SK-N-SH treated with all-trans-retinoic acid at 6 μM for 48 hours (cell line): ENCODE measurements at regions not wholly inside any gene's neighbourhood (a gene's known extent, or its start where the extent isn't known, plus 50 kb on each side); places are given as distances from the start of the nearest gene placed in this dataset.

Source experiments
- ATAC-seq: fragments of 200-7000 bp; cut with Tn5 transposase; 3 replicates; pipeline ENCODE4 v1.9.1; 2020; ENCODE audit warnings: mild to moderate bottlenecking, moderate library complexity
- ARNTL ChIP-seq: fragments of 450-650 bp; formaldehyde crosslinking; IDR thresholded peaks from 2 replicates; pipeline ENCODE4 v1.5.0; 2020; ENCODE audit warnings: low read depth, mild to moderate bottlenecking, moderate library complexity, borderline replicate concordance
- CSDC2 ChIP-seq: fragments of 250-450 bp; sonication (Bioruptor Pico); IDR thresholded peaks from 2 replicates; pipeline ENCODE4 v1.5.0; 2020; ENCODE audit warnings: mild to moderate bottlenecking, moderate library complexity
- ESRRG ChIP-seq: fragments of 250-450 bp; sonication (Bioruptor Pico); IDR thresholded peaks from 2 replicates; pipeline ENCODE4 v1.6.1; 2021; ENCODE audit warnings: mild to moderate bottlenecking
- GLIS3 ChIP-seq: fragments of 250-450 bp; sonication (Bioruptor Pico); IDR thresholded peaks from 2 replicates; pipeline ENCODE4 v1.5.0; 2020; ENCODE audit warnings: mild to moderate bottlenecking, moderate library complexity
- OSR1 ChIP-seq: fragments of 250-450 bp; sonication (Bioruptor Pico); IDR thresholded peaks from 2 replicates; pipeline ENCODE4 v1.8.0; 2022; ENCODE audit warnings: moderate library complexity, mild to moderate bottlenecking, inconsistent platforms
- PPARA ChIP-seq: fragments of 250-450 bp; sonication (Bioruptor Pico); IDR thresholded peaks from 2 replicates; pipeline ENCODE4 v1.5.0; 2020; ENCODE audit warnings: mild to moderate bottlenecking, borderline replicate concordance
- RARB ChIP-seq: fragments of 250-450 bp; sonication (Bioruptor Pico); IDR thresholded peaks from 2 replicates; pipeline ENCODE4 v1.8.0; 2021; ENCODE audit warnings: mild to moderate bottlenecking, moderate library complexity
- TCF4 ChIP-seq: fragments of 250-450 bp; sonication (Bioruptor Pico); IDR thresholded peaks from 2 replicates; pipeline ENCODE4 v1.8.0; 2021; ENCODE audit warnings: mild to moderate bottlenecking, moderate library complexity, borderline replicate concordance
- TOX ChIP-seq: fragments of 250-450 bp; sonication (Bioruptor Pico); IDR thresholded peaks from 2 replicates; pipeline ENCODE4 v1.8.0; 2021; ENCODE audit warnings: mild to moderate bottlenecking, moderate library complexity, borderline replicate concordance
- ZC3H10 ChIP-seq: fragments of 250-450 bp; sonication (Bioruptor Pico); IDR thresholded peaks from 2 replicates; pipeline ENCODE4 v1.5.1; 2021; ENCODE audit warnings: mild to moderate bottlenecking, moderate library complexity
- ZFP3 ChIP-seq: fragments of 250-450 bp; sonication (Bioruptor Pico); IDR thresholded peaks from 2 replicates; pipeline ENCODE4 v1.5.0; 2020; ENCODE audit warnings: mild to moderate bottlenecking, moderate library complexity
- ZFP30 ChIP-seq: fragments of 450-650 bp; formaldehyde crosslinking; IDR thresholded peaks from 2 replicates; pipeline ENCODE4 v1.5.0; 2022; ENCODE audit warnings: mild to moderate bottlenecking, moderate library complexity
- ZNF565 ChIP-seq: fragments of 450-650 bp; formaldehyde crosslinking; conservative IDR thresholded peaks from 2 replicates; pipeline ENCODE4 v1.5.0; 2020; ENCODE audit warnings: low read depth, mild to moderate bottlenecking, moderate library complexity
- ZNF70 ChIP-seq: fragments of 450-650 bp; formaldehyde crosslinking; IDR thresholded peaks from 2 replicates; pipeline ENCODE4 v1.5.0; 2020; ENCODE audit warnings: mild to moderate bottlenecking, moderate library complexity
- ZNF8 ChIP-seq: fragments of 450-650 bp; formaldehyde crosslinking; IDR thresholded peaks from 2 replicates; pipeline ENCODE4 v1.5.0; 2020; ENCODE audit warnings: mild to moderate bottlenecking, moderate library complexity
- TF ChIP-seq, protein P1 (sequence below): fragments of 250-450 bp; sonication (Bioruptor Pico); IDR thresholded peaks from 2 replicates; pipeline ENCODE4 v1.5.0; 2020; ENCODE audit warnings: mild to moderate bottlenecking, moderate library complexity
- TF ChIP-seq, protein P2 (sequence below): fragments of 250-450 bp; sonication (Bioruptor Pico); IDR thresholded peaks from 2 replicates; pipeline ENCODE4 v1.8.0; 2021; ENCODE audit warnings: low read depth, mild to moderate bottlenecking, moderate library complexity, borderline replicate concordance
- TF ChIP-seq, protein P3 (sequence below): fragments of 250-450 bp; sonication (Bioruptor Pico); IDR thresholded peaks from 2 replicates; pipeline ENCODE4 v1.8.0; 2020; ENCODE audit warnings: mild to moderate bottlenecking, moderate library complexity, borderline replicate concordance
- TF ChIP-seq, protein P4 (sequence below): fragments of 250-450 bp; sonication (Bioruptor Pico); IDR thresholded peaks from 2 replicates; pipeline ENCODE4 v1.5.1; 2021; ENCODE audit warnings: mild to moderate bottlenecking, moderate library complexity

DNA sequence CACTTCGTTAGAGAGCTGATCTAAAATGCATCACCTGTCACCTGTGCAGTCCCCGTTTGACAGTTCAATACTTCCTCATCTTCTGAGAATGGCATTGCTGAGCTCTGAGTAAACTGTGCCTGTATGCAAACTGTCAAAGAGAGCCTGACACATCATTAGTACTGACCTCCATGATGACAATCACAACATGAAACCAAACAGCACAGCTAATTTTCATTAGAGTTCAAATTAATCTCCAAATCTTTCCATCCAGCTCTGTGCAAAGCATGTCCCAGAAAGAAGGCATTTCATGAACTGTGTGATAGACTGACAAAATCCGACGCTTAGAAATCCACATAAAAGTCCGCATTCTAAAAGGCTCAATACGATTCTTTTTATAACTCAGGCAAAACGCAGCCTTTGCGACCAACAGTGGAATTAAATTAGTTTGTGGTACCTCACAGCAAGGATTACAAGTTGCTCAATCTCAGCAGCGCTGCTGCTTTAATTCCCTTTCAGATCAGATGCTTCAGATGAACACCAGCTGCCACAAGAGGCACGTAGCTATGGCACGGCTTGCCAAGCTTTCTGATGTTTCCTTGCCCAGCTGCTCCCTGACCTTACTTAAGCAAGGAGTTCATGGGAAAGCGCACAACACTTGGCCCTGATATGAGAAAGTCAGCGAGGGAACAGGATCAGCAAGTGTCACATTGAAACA, 765.5 kb upstream of the PRMT6 start (continued):
- TF ChIP-seq, protein P1, sequence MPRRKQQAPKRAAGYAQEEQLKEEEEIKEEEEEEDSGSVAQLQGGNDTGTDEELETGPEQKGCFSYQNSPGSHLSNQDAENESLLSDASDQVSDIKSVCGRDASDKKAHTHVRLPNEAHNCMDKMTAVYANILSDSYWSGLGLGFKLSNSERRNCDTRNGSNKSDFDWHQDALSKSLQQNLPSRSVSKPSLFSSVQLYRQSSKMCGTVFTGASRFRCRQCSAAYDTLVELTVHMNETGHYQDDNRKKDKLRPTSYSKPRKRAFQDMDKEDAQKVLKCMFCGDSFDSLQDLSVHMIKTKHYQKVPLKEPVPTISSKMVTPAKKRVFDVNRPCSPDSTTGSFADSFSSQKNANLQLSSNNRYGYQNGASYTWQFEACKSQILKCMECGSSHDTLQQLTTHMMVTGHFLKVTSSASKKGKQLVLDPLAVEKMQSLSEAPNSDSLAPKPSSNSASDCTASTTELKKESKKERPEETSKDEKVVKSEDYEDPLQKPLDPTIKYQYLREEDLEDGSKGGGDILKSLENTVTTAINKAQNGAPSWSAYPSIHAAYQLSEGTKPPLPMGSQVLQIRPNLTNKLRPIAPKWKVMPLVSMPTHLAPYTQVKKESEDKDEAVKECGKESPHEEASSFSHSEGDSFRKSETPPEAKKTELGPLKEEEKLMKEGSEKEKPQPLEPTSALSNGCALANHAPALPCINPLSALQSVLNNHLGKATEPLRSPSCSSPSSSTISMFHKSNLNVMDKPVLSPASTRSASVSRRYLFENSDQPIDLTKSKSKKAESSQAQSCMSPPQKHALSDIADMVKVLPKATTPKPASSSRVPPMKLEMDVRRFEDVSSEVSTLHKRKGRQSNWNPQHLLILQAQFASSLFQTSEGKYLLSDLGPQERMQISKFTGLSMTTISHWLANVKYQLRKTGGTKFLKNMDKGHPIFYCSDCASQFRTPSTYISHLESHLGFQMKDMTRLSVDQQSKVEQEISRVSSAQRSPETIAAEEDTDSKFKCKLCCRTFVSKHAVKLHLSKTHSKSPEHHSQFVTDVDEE (CRISPR knock-in tag) = no peak
- TF ChIP-seq ZFP3 (CRISPR knock-in tag) = no peak
- no peak for TF ChIP-seq OSR1 (CRISPR knock-in tag)
- no peak for TF ChIP-seq ZFP30
- no peak for TF ChIP-seq GLIS3 (CRISPR knock-in tag)
- TF ChIP-seq, protein P2, sequence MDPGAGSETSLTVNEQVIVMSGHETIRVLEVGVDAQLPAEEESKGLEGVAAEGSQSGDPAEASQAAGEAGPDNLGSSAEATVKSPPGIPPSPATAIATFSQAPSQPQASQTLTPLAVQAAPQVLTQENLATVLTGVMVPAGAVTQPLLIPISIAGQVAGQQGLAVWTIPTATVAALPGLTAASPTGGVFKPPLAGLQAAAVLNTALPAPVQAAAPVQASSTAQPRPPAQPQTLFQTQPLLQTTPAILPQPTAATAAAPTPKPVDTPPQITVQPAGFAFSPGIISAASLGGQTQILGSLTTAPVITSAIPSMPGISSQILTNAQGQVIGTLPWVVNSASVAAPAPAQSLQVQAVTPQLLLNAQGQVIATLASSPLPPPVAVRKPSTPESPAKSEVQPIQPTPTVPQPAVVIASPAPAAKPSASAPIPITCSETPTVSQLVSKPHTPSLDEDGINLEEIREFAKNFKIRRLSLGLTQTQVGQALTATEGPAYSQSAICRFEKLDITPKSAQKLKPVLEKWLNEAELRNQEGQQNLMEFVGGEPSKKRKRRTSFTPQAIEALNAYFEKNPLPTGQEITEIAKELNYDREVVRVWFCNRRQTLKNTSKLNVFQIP (CRISPR knock-in tag) = no peak
- TF ChIP-seq CSDC2 (CRISPR knock-in tag) = no peak
- TF ChIP-seq ZC3H10 (CRISPR knock-in tag) = no peak
- no peak for TF ChIP-seq TOX (CRISPR knock-in tag)
- TF ChIP-seq ZNF8 (CRISPR knock-in tag) = no peak
- TF ChIP-seq TCF4 = no peak

DNA sequence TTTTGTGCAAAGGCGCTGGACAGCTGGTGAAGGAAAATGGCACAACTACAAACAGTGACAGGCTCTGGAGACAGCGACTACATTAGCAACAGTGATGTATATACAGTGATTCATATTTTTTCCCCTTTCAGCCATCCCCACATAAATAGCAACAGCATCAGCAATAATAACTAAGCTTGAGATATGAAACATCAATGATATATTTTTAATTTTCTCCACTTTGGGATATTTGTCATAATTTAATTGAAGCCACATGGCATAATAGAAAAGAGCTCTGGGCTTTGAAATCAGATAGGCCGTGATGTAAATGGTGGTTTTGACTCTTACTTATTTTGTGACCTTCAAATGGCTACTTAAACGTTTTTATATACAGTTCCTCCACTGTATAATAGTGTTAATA, 764.3 kb upstream of the PRMT6 start:
- ATAC-seq = no peak
- TF ChIP-seq ZFP30 = no peak
- TF ChIP-seq CSDC2 (CRISPR knock-in tag) = no peak
- TF ChIP-seq TCF4 = peak; percentile 62

DNA sequence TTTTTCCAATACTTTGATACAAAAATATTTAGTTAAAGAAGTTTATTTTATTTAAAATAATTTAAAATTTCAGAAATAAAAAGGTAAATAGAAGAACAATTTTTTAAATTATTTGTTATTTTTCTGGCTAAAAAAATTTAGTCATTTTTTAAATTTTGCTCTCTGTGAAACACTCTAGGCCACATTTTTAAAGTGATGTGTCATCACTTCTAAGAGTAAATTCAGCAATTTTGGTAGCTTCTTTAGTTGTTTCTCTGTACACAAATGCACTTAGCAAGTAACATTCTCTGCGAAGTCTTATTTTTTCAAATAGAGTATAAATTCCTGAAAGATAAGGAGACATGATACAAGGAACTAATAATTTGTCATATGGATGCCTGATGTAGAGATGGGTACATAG, 760.0 kb upstream of the PRMT6 start:
- ATAC-seq = no peak
- TF ChIP-seq ZNF565 (no peak), ZFP30 (no peak), ESRRG (no peak), ZNF8 (CRISPR knock-in tag) (no peak), GLIS3 (CRISPR knock-in tag) (no peak), ARNTL (no peak)
- TF ChIP-seq, protein P3, sequence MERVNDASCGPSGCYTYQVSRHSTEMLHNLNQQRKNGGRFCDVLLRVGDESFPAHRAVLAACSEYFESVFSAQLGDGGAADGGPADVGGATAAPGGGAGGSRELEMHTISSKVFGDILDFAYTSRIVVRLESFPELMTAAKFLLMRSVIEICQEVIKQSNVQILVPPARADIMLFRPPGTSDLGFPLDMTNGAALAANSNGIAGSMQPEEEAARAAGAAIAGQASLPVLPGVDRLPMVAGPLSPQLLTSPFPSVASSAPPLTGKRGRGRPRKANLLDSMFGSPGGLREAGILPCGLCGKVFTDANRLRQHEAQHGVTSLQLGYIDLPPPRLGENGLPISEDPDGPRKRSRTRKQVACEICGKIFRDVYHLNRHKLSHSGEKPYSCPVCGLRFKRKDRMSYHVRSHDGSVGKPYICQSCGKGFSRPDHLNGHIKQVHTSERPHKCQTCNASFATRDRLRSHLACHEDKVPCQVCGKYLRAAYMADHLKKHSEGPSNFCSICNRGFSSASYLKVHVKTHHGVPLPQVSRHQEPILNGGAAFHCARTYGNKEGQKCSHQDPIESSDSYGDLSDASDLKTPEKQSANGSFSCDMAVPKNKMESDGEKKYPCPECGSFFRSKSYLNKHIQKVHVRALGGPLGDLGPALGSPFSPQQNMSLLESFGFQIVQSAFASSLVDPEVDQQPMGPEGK (CRISPR knock-in tag) = no peak
- TF ChIP-seq, protein P4, sequence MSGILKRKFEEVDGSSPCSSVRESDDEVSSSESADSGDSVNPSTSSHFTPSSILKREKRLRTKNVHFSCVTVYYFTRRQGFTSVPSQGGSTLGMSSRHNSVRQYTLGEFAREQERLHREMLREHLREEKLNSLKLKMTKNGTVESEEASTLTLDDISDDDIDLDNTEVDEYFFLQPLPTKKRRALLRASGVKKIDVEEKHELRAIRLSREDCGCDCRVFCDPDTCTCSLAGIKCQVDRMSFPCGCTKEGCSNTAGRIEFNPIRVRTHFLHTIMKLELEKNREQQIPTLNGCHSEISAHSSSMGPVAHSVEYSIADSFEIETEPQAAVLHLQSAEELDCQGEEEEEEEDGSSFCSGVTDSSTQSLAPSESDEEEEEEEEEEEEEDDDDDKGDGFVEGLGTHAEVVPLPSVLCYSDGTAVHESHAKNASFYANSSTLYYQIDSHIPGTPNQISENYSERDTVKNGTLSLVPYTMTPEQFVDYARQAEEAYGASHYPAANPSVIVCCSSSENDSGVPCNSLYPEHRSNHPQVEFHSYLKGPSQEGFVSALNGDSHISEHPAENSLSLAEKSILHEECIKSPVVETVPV (CRISPR knock-in tag) = no peak
- TF ChIP-seq, protein P1 (CRISPR knock-in tag) = no peak

DNA sequence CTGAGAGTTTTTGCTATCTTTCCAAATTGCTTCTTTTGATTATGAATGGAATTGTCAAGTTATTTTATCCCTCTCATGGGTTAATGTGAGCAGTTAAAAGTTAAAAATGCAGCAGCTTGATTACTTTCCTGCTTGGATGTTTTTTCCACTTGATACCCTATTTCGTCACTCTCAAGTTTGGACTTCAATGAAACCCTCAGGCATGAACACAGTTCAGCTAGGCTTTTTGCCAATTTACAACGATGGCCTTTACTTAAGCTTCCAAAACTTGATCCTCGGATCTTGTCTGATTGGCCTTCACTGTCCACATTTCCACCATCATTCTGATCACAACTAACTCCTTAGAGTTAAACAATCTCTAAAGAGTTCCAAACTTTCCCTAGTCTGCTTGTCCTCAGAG, 752.4 kb upstream of the PRMT6 start:
- TF ChIP-seq TCF4 = no peak
- TF ChIP-seq ZNF8 (CRISPR knock-in tag) = no peak
- TF ChIP-seq, protein P3 (CRISPR knock-in tag) = no peak
- no peak for TF ChIP-seq PPARA (CRISPR knock-in tag)
- no peak for TF ChIP-seq OSR1 (CRISPR knock-in tag)
- TF ChIP-seq GLIS3 (CRISPR knock-in tag) = no peak
- no peak for TF ChIP-seq ZNF565
- TF ChIP-seq ESRRG = no peak
- TF ChIP-seq ZNF70 (CRISPR knock-in tag) = no peak
- TF ChIP-seq RARB = no peak
- TF ChIP-seq, all 23 proteins: peak for 0
- ATAC-seq = no peak
